SIG-M5 (cell line): ENCODE measurements at regions not wholly inside any gene's neighbourhood (a gene's known extent, or its start where the extent isn't known, plus 50 kb on each side); places are given as distances from the start of the nearest gene placed in this dataset.
"Not testable (repeated sequence)": the region's sequence is repeated elsewhere in the genome, so short reads cannot be mapped to it uniquely, and the experiment has no call there.

Experiments
- DNase-seq: peaks from one replicate; lab custom pipeline; 2025; lab: John Stamatoyannopoulos, UW

- no peak for DNase-seq
Observed at GRCh38 chr4:149870008-149870407, 54.4 kb upstream of the IQCM start.

GRCh38 chr4:149881744-149882143 is 66.1 kb upstream of the IQCM start:
- DNase-seq = no peak

GRCh38 chr4:149882251-149882650 is 66.6 kb upstream of the IQCM start:
- DNase-seq = no peak

DNA sequence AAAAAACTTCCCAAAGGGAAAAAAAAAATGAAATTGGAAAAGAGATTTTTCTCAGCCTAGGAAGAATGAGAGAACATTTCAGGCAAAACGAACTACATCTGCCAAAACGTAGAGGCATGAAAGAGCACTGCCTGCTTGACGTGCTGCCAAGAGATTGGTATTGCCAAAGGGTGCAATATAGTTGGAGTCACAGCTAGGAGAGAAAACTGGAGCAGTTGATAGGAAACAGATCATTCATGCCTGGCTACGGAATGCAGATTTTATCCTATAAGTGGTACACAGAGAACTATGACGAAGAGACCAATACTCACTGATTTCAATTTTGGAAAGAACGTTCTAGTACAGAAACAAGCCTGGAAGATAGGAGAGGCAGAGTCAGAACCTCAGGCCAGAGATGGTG is 68.4 kb upstream of the IQCM start:
- no peak for DNase-seq

DNA sequence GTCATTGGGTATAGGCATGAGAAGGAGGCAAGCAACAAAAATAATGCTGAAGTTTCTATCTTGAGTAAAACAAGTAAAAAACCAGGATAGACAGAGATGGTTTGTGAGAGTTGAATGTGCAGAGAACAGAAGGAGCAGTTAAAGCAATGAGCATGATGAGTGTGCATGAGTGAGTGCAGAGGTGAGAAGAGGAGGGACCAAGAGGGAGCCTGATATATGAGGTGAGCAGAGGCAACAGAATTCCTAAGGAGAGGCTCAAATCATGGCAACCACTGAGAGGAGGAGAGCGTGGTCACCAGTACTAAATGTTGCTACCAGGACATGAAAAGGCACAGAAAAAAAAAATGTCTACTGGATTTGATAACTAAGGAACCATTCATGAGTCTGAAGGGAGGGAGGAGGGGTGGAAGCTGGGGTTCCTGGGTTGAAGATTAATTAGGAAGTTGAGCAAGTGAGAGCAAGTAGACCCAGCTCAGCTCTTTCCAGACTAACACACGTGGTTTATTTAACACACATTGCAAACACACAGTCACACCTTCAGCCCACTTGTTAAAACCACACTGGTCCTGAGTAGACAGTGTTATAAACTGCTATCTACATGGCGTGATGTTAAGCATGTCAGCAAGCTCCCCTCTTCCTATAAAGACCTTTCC is 69.0 kb upstream of the IQCM start:
- DNase-seq = no peak

- no peak for DNase-seq
Observed at GRCh38 chr4:149885896-149886295, 70.3 kb upstream of the IQCM start.

DNA sequence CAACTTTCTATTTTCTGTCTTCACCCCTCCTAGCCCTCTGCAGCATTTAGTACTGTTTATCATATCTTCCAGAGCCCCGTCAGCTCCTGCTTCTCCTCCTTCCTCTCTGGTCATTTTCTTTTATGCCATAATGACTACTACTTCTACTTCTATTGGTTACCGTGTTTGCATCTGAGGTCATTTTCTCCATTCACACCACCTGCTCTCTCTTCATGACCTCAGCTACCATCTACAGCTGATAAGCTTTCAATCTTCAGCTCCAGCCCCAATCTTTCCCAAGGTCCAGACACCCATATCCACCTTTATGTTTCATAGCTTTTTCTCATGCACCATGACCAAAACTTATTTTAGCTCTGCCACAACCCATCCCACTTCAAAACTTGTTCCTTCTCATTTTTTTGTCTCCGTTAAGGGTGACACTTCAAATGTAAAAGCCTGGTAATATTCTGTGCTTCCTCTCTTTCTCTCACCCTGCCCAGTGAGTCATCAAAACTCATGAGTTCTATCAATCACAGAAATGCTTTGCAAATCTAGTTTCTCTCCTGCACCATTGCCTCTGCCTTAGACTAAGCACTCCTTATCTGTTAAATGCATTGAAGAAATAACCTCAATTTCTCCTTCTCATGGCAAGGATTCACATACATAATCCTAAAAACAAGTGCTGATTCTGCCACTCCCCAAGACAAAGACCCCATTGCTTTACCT is 71.3 kb upstream of the IQCM start:
- DNase-seq = no peak

GRCh38 chr4:149889991-149890390 is 74.3 kb upstream of the IQCM start:
- no peak for DNase-seq

- no peak for DNase-seq
Observed at GRCh38 chr4:149890531-149890930, 74.9 kb upstream of the IQCM start.

- no peak for DNase-seq
Observed at GRCh38 chr4:149891426-149891825, 75.8 kb upstream of the IQCM start.

DNA sequence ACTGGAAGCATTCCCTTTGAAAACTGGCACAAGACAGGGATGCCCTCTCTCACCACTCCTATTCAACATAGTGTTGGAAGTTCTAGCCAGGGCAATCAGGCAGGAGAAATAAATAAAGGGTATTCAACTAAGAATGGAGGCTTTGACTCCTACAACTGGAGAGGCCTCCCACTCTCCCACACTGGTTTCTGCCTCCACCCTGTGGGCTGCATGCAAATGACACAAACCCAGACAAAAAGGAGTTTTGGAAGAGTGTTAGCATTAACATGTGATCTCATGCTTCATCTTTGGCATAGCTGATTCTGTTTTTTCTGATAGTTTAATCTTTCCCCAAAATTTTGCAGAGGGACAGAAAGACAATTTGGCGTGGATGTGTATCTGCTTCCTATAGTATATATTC is 80.8 kb upstream of the IQCM start:
- no peak for DNase-seq

- no peak for DNase-seq
Observed at GRCh38 chr4:149897783-149898182, 82.1 kb upstream of the IQCM start.

- no peak for DNase-seq
Observed at GRCh38 chr4:149901128-149901527, 85.5 kb upstream of the IQCM start.

DNA sequence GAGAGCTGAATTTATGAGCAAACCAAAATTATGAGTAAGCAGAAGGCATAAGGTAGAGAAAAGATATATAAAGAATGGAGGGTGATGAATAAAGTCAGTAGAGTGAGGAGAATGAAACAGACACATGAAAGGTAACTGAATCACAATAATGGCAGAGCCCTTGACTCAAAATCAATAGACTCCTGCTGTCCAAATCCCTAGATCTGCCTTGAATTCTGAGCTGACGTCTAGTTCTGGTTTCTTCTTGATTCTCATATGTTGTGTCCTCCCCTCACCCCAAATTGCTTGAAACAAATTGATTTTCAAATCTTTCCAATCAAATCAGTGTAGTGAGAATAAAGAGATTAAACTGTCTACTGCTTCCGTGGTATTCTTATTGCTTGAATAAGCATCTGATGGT is 86.6 kb upstream of the IQCM start:
- DNase-seq = no peak

GRCh38 chr4:149910177-149910576 is 94.5 kb upstream of the IQCM start:
- DNase-seq = no peak

GRCh38 chr4:149910604-149911350 is 95.1 kb upstream of the IQCM start:
- DNase-seq = no peak

DNA sequence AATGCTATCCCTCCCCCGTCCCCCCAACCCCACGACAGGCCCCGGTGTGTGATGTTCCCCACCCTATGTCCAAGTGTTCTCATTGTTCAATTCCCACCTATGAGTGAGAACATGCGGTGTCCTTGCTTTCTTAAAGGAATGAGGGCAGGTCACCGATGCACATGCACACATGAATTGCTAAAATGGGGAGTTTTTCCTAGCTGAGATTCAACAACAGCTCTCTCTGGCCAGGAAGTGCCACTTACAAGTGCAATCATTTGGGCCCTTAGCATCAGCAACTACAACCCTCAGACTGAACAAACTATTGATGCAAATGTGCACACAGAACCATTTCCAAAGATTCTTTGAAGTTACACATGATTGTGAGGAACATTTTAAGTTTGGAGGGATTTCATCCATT is 95.7 kb upstream of the IQCM start:
- DNase-seq = no peak

DNA sequence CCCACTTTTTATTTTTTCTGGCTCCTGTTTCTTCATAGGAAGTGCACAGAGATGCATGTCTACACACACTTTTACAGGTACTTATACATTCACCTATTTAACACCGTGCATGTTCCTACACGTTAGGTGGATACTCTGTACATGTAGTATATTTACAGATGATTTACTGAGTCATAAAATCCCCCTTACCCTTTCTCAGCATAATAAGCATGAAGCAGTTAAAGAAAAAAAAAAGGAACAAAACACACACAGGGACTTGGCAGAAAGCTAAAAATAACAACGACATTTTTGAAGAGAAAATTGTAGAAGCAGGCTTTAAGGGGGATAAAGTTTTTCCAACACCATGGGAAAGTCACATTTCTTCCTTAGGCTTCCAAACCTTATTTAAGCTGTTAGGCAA is 96.4 kb upstream of the IQCM start:
- DNase-seq = no peak

- no peak for DNase-seq
Observed at GRCh38 chr4:149914119-149915115, 98.8 kb upstream of the IQCM start.

- DNase-seq = not testable (repeated sequence)
Observed at GRCh38 chr4:149915735-149916134, 100.1 kb upstream of the IQCM start.

DNA sequence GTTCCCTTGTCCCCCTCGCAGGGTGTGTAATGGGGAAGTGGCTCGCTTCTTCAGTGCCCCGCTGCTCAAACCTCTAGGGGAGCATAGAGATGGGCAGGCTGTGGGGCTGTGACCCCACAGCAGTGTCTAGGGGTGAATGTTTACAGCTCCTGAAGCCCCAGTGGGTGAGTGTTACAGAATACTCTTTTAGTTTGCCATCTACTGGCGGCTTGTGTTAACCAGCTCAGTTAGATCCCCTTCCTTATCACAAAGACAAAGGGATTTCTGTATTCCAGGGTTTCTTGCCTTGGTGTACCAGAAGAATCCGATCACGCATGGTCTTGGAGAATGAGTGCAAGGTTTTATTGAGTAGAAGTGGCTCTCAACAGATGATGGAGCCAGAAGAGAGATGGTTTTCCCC is 108.1 kb upstream of the IQCM start:
- no peak for DNase-seq

- DNase-seq = no peak
Observed at GRCh38 chr4:149927514-149927913, 111.9 kb upstream of the IQCM start.
